NT2/D1 (cell line): ENCODE measurements at regions not wholly inside any gene's neighbourhood (a gene's known extent, or its start where the extent isn't known, plus 50 kb on each side); places are given as distances from the start of the nearest gene placed in this dataset.

Experiments used
- SUZ12 ChIP-seq: IDR thresholded peaks from 2 replicates; pipeline ENCODE4 v1.6.1; 2011; ENCODE audit not compliant: insufficient read length, insufficient read depth; ENCODE audit errors: extremely low read depth
- YY1 ChIP-seq: IDR thresholded peaks from 2 replicates; pipeline ENCODE4 v1.6.1; 2011; ENCODE audit not compliant: insufficient read length, insufficient read depth
- ZNF274 ChIP-seq: IDR thresholded peaks from 2 replicates; pipeline ENCODE4 v1.6.1; 2011; ENCODE audit warnings: mild to moderate bottlenecking, low read depth, low read length

GRCh38 chr20:51287628-51288413 lies 254.7 kb downstream of the NFATC2 start:
- no peak for TF ChIP-seq SUZ12
- TF ChIP-seq YY1: no peak
- no peak for TF ChIP-seq ZNF274
